Astrocyte (in vitro differentiated cells and primary cell): ENCODE measurements at regions not wholly inside any gene's neighbourhood (a gene's known extent, or its start where the extent isn't known, plus 50 kb on each side); places are given as distances from the start of the nearest gene placed in this dataset.

Experiments
- DNase-seq: peaks from one replicate; pipeline ENCODE4 v3.0.0-alpha.2; 2010; ENCODE audit warnings: low read depth
- FAIRE-seq: peaks from 2 replicates; lab custom pipeline; 2011; peaks lifted over from hg19 to GRCh38; lab: Jason Lieb, UNC
- H2AFZ ChIP-seq: 2 replicates; pipeline ENCODE4 v1.6.0; 2012; ENCODE audit warnings: low read depth, low read length, inconsistent platforms
- H3K27ac ChIP-seq: 2 replicates; pipeline ENCODE4 v1.5.1; 2011; ENCODE audit warnings: low read depth, low read length, inconsistent platforms
- H3K27me3 ChIP-seq: 2 replicates; pipeline ENCODE4 v1.6.0; 2011; ENCODE audit warnings: low read length, inconsistent platforms; ENCODE audit not compliant: insufficient read depth
- H3K36me3 ChIP-seq: 2 replicates; pipeline ENCODE4 v1.5.1; 2011; ENCODE audit warnings: low read length, inconsistent platforms; ENCODE audit not compliant: insufficient read depth
- H3K4me1 ChIP-seq: 2 replicates; pipeline ENCODE4 v1.5.1; 2011; ENCODE audit warnings: low read length, inconsistent platforms; ENCODE audit not compliant: insufficient read depth
- H3K4me2 ChIP-seq: 2 replicates; pipeline ENCODE4 v1.6.0; 2012; ENCODE audit warnings: low read length, inconsistent platforms
- H3K4me3 ChIP-seq: 2 replicates; pipeline ENCODE4 v1.5.1; 2011; ENCODE audit warnings: low read depth, mild to moderate bottlenecking, low read length, inconsistent platforms; ENCODE audit not compliant: insufficient read depth
- H3K79me2 ChIP-seq: 2 replicates; pipeline ENCODE4 v1.6.0; 2012; ENCODE audit warnings: mild to moderate bottlenecking, low read length, inconsistent platforms; ENCODE audit not compliant: insufficient read depth
- H3K9ac ChIP-seq: 2 replicates; pipeline ENCODE4 v1.6.0; 2012; ENCODE audit warnings: mild to moderate bottlenecking, low read length, inconsistent platforms
- H3K9me3 ChIP-seq: 2 replicates; pipeline ENCODE4 v1.5.1; 2012; ENCODE audit warnings: low read depth, mild to moderate bottlenecking, low read length, inconsistent platforms; ENCODE audit not compliant: insufficient read depth
- H4K20me1 ChIP-seq: 2 replicates; pipeline ENCODE4 v1.6.0; 2012; ENCODE audit warnings: low read length, inconsistent platforms; ENCODE audit not compliant: insufficient read depth
- H3K27ac Mint-ChIP-seq: one replicate; pipeline ENCODE4 v1.8.0; 2021; ENCODE audit warnings: mild to moderate bottlenecking, mixed read lengths; ENCODE audit not compliant: unreplicated experiment
- H3K27me3 Mint-ChIP-seq: one replicate; pipeline ENCODE4 v1.8.0; 2021; ENCODE audit warnings: low read depth, mixed read lengths; ENCODE audit not compliant: unreplicated experiment
- H3K36me3 Mint-ChIP-seq: one replicate; pipeline ENCODE4 v1.8.0; 2021; ENCODE audit warnings: low read depth, mixed read lengths; ENCODE audit not compliant: unreplicated experiment
- H3K4me1 Mint-ChIP-seq: one replicate; pipeline ENCODE4 v1.8.0; 2021; ENCODE audit warnings: low read depth, mixed read lengths; ENCODE audit not compliant: unreplicated experiment
- H3K4me3 Mint-ChIP-seq: one replicate; pipeline ENCODE4 v1.8.0; 2021; ENCODE audit warnings: mild to moderate bottlenecking, moderate library complexity, mixed read lengths; ENCODE audit not compliant: unreplicated experiment
- H3K9me3 Mint-ChIP-seq: one replicate; pipeline ENCODE4 v1.8.0; 2021; ENCODE audit warnings: mild to moderate bottlenecking, mixed read lengths; ENCODE audit not compliant: unreplicated experiment
- EZH2 ChIP-seq: IDR thresholded peaks from 2 replicates; pipeline ENCODE4 v1.6.1; 2012; ENCODE audit warnings: mild to moderate bottlenecking, low read length, inconsistent platforms; ENCODE audit not compliant: insufficient read depth
- TF ChIP-seq, protein P1 (sequence below): IDR thresholded peaks from 2 replicates; pipeline ENCODE4 v1.5.1; 2011; ENCODE audit warnings: low read depth, mild to moderate bottlenecking, inconsistent platforms, low read length, moderate library complexity; ENCODE audit not compliant: insufficient read depth

DNA sequence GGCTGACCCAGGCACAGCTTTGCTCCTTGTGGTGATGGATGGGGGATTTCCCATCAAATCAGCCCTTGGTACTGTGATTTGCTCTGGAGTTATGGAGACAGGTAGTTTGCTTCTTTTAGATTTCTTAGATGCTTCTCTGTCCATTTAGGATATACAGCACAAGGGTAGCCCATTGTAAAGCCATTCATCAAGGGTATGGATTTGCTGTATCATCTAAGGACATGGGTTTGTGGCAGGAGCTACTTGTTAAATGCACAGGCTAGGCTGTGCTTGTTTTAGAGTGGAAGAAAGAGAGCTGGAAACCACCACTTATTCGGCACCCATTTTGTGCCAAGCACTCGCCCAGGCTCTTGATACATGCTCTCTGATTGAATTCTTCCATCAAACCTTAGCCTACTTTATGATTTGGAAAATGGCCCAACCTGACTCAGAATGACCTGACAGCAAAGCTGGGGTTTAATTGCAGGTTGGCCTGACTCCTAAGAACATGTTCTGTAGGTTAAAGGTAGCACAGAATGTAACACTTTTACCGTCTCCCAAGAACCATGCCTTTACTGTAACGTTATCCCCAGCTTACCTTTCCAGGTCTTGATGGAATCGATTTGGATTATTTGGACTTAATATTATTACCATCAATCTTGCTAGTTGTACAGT is 168.0 kb downstream of the SNX10 start:
- H3K9me3 Mint-ChIP-seq: peaks cover 10% of the 10 kb centered on the region
- Histone ChIP-seq H3K36me3 (no peaks in the 10 kb centered on the region), H3K27me3 (no peaks in the 10 kb centered on the region), H3K4me1 (no peaks in the 10 kb centered on the region), H3K9me3 (no peaks in the 10 kb centered on the region), H3K4me3 (no peak overlapping the region), H2AFZ (no peak overlapping the region), H3K27ac (no peak overlapping the region), H3K9ac (no peak overlapping the region), H3K4me2 (no peak overlapping the region), H3K79me2 (no peaks in the 10 kb centered on the region), H4K20me1 (no peaks in the 10 kb centered on the region)
- no peak overlapping the region for H3K4me3 Mint-ChIP-seq
- DNase-seq (no peak), FAIRE-seq (no peak)
- no peaks in the 10 kb centered on the region for H3K27me3 Mint-ChIP-seq
- TF ChIP-seq, protein P1, sequence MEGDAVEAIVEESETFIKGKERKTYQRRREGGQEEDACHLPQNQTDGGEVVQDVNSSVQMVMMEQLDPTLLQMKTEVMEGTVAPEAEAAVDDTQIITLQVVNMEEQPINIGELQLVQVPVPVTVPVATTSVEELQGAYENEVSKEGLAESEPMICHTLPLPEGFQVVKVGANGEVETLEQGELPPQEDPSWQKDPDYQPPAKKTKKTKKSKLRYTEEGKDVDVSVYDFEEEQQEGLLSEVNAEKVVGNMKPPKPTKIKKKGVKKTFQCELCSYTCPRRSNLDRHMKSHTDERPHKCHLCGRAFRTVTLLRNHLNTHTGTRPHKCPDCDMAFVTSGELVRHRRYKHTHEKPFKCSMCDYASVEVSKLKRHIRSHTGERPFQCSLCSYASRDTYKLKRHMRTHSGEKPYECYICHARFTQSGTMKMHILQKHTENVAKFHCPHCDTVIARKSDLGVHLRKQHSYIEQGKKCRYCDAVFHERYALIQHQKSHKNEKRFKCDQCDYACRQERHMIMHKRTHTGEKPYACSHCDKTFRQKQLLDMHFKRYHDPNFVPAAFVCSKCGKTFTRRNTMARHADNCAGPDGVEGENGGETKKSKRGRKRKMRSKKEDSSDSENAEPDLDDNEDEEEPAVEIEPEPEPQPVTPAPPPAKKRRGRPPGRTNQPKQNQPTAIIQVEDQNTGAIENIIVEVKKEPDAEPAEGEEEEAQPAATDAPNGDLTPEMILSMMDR: no peak
- TF ChIP-seq EZH2: no peak
- no peak overlapping the region for H3K27ac Mint-ChIP-seq
- H3K36me3 Mint-ChIP-seq: peaks cover 2% of the 10 kb centered on the region
- peaks cover 13% of the 10 kb centered on the region for H3K4me1 Mint-ChIP-seq

- Mint-ChIP-seq H3K27ac (no peak overlapping the region), H3K4me3 (no peak overlapping the region), H3K36me3 (peaks cover 2% of the 10 kb centered on the region), H3K4me1 (peaks cover 13% of the 10 kb centered on the region), H3K9me3 (peaks cover 3% of the 10 kb centered on the region), H3K27me3 (no peaks in the 10 kb centered on the region)
- no peaks in the 10 kb centered on the region for H3K79me2 ChIP-seq
- H3K36me3 ChIP-seq: no peaks in the 10 kb centered on the region
- H3K9me3 ChIP-seq: no peaks in the 10 kb centered on the region
- no peak overlapping the region for H3K4me2 ChIP-seq
- H3K4me1 ChIP-seq: no peaks in the 10 kb centered on the region
- DNase-seq (no peak), FAIRE-seq (no peak)
- H3K27me3 ChIP-seq: no peaks in the 10 kb centered on the region
- H3K9ac ChIP-seq: no peak overlapping the region
- no peaks in the 10 kb centered on the region for H4K20me1 ChIP-seq
- no peak overlapping the region for H2AFZ ChIP-seq
- no peak overlapping the region for H3K27ac ChIP-seq
- TF ChIP-seq EZH2: no peak
- TF ChIP-seq, protein P1: no peak
- no peak overlapping the region for H3K4me3 ChIP-seq
These were observed 168.9 kb downstream of the SNX10 start for GRCh38 chr7:26460351-26461085.

- no peak overlapping the region for H3K4me3 Mint-ChIP-seq
- TF ChIP-seq, protein P1: no peak
- no peak for TF ChIP-seq EZH2
- H3K36me3 Mint-ChIP-seq: peaks cover 2% of the 10 kb centered on the region
- no peak overlapping the region for H3K9ac ChIP-seq
- no peaks in the 10 kb centered on the region for H4K20me1 ChIP-seq
- peaks cover 13% of the 10 kb centered on the region for H3K4me1 Mint-ChIP-seq
- no peaks in the 10 kb centered on the region for H3K79me2 ChIP-seq
- FAIRE-seq: no peak
- H3K9me3 ChIP-seq: no peaks in the 10 kb centered on the region
- H3K27me3 Mint-ChIP-seq: no peaks in the 10 kb centered on the region
- H3K27me3 ChIP-seq: no peaks in the 10 kb centered on the region
- no peak overlapping the region for H3K4me2 ChIP-seq
- no peak for DNase-seq
- H2AFZ ChIP-seq: no peak overlapping the region
- no peaks in the 10 kb centered on the region for H3K36me3 ChIP-seq
- H3K9me3 Mint-ChIP-seq: peaks cover 2% of the 10 kb centered on the region
- H3K4me3 ChIP-seq: no peak overlapping the region
- no peak overlapping the region for H3K27ac Mint-ChIP-seq
- H3K4me1 ChIP-seq: no peaks in the 10 kb centered on the region
- no peak overlapping the region for H3K27ac ChIP-seq
These were observed 169.9 kb downstream of the SNX10 start for GRCh38 chr7:26461518-26461917.
